ENCODE measurements at regions not wholly inside any gene's neighbourhood (a gene's known extent, or its start where the extent isn't known, plus 50 kb on each side); places are given as distances from the start of the nearest gene placed in this dataset.

- TF ChIP-seq, protein P1, sequence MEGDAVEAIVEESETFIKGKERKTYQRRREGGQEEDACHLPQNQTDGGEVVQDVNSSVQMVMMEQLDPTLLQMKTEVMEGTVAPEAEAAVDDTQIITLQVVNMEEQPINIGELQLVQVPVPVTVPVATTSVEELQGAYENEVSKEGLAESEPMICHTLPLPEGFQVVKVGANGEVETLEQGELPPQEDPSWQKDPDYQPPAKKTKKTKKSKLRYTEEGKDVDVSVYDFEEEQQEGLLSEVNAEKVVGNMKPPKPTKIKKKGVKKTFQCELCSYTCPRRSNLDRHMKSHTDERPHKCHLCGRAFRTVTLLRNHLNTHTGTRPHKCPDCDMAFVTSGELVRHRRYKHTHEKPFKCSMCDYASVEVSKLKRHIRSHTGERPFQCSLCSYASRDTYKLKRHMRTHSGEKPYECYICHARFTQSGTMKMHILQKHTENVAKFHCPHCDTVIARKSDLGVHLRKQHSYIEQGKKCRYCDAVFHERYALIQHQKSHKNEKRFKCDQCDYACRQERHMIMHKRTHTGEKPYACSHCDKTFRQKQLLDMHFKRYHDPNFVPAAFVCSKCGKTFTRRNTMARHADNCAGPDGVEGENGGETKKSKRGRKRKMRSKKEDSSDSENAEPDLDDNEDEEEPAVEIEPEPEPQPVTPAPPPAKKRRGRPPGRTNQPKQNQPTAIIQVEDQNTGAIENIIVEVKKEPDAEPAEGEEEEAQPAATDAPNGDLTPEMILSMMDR (IDR thresholded peaks at IDR 0.05) = no peak
- TF ChIP-seq POLR2A (IDR thresholded peaks at IDR 0.05) = no peak
Observed at GRCh38 chrX:4451591-4451990, 738.1 kb upstream of the PRKX start.

Data from Peyer's patch (tissue), 4 donors.